Breast epithelium (tissue), 4 donors: ENCODE measurements at regions not wholly inside any gene's neighbourhood (a gene's known extent, or its start where the extent isn't known, plus 50 kb on each side); places are given as distances from the start of the nearest gene placed in this dataset.

ENCODE experiments used
- DNase-seq, 2 donors: peaks; one replicate each; pipeline ENCODE4 v3.0.0-alpha.2; 2019; ENCODE audit warnings: low spot score in 2 of 2
- H3K27ac ChIP-seq, 2 donors: fragments of 200-600 bp; sonication (generic) in 1 of 2; one replicate each; pipeline ENCODE4 v1.5.1; 2016 to 2019; ENCODE audit warnings: mild to moderate bottlenecking in 1 of 2
- H3K27me3 ChIP-seq, 2 donors: fragments of 200-600 bp; sonication (generic) in 1 of 2; one replicate each; pipeline versions ENCODE4 v1.5.1 to v1.6.0; 2017 to 2019; ENCODE audit warnings: control low read depth in 1 of 2, mild to moderate bottlenecking in 1 of 2
- H3K36me3 ChIP-seq: fragments of 200-600 bp; one replicate; pipeline ENCODE4 v1.5.1; 2019
- H3K4me1 ChIP-seq, 2 donors: fragments of 200-600 bp; sonication (generic); one replicate each; pipeline ENCODE4 v1.5.1; 2016 to 2019; ENCODE audit warnings: control low read depth in 1 of 2
- H3K4me3 ChIP-seq, 3 donors: fragments of 200-600 bp; sonication (generic); 1 replicate in 2 of 3; 2 replicates in 1 of 3; pipeline ENCODE4 v1.5.1; 2016 to 2019; ENCODE audit warnings: mild to moderate bottlenecking in 3 of 3, moderate library complexity in 2 of 3
- H3K9me3 ChIP-seq, 2 donors: fragments of 200-600 bp; sonication (generic) in 1 of 2; one replicate each; pipeline ENCODE4 v1.5.1; 2016 to 2019; ENCODE audit warnings: control low read depth in 1 of 2
- POLR2A ChIP-seq: fragments of 450-650 bp; IDR thresholded peaks from one replicate; pipeline ENCODE4 v1.6.1; 2016; ENCODE audit warnings: antibody characterized with exemption, mild to moderate bottlenecking, moderate library complexity
- POLR2AphosphoS5 ChIP-seq, 3 donors: sonication (generic); formaldehyde crosslinking; IDR thresholded peaks; one replicate each; pipeline ENCODE4 v1.6.1; 2017; ENCODE audit warnings: antibody characterized with exemption in 3 of 3
- intact Hi-C: fragments of 100-400 bp; cut with DNase I; formaldehyde crosslinking; loops from one replicate; pipeline ENCODE4 v1.15.1; 2023; ENCODE audit warnings: low total_unique reads
- TF ChIP-seq, protein P1 (sequence below), 3 donors: fragments of 450-650 bp; IDR thresholded peaks; one replicate each; pipeline ENCODE4 v1.5.1; 2016 to 2017; ENCODE audit warnings: antibody characterized with exemption in 3 of 3, mild to moderate bottlenecking in 3 of 3, moderate library complexity in 3 of 3

DNA sequence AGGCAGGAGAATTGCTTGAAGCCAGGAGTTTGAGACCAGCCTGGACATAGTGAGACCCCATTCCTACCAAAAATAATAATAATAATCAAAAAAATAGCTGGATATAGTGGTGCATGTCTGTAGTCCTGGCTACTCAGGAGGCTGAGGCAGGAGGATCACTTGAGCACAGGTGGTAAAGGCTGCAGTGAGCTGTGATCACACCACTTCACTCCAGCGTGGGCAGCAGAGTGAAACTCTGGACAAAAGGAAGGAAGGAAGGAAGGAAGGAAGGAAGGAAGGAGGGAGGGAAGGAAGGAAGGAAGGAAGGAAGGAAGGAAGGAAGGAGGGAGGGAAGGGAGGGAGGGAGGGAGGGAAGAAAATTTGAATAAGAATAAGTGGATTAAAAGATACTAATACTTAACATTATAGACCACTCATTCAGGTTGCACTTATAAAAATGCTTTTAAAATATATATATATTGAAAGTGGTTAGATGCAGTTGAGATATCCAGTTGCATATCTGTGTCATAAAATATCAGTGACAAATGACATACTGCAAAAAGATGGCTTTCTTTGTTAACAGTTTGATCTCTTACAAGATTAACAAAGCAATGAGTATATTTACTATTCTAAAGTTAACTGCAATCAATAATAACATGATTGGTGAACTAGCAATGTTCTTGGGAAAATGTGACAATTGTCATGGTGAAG lies 702.4 kb downstream of the CPS1 start:
- intact Hi-C loops: no loop called here
- Histone ChIP-seq H3K27me3 (no peaks in the 10 kb centered on the region), H3K36me3 (no peaks in the 10 kb centered on the region), H3K9me3 (no peaks in the 10 kb centered on the region), H3K27ac (no peak overlapping the region), H3K4me1 (no peaks in the 10 kb centered on the region), H3K4me3 (no peak overlapping the region)
- no peak for DNase-seq
- TF ChIP-seq, protein P1, sequence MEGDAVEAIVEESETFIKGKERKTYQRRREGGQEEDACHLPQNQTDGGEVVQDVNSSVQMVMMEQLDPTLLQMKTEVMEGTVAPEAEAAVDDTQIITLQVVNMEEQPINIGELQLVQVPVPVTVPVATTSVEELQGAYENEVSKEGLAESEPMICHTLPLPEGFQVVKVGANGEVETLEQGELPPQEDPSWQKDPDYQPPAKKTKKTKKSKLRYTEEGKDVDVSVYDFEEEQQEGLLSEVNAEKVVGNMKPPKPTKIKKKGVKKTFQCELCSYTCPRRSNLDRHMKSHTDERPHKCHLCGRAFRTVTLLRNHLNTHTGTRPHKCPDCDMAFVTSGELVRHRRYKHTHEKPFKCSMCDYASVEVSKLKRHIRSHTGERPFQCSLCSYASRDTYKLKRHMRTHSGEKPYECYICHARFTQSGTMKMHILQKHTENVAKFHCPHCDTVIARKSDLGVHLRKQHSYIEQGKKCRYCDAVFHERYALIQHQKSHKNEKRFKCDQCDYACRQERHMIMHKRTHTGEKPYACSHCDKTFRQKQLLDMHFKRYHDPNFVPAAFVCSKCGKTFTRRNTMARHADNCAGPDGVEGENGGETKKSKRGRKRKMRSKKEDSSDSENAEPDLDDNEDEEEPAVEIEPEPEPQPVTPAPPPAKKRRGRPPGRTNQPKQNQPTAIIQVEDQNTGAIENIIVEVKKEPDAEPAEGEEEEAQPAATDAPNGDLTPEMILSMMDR (IDR thresholded peaks at IDR 0.05): no peak
- TF ChIP-seq POLR2A (no peak), POLR2AphosphoS5 (IDR thresholded peaks at IDR 0.05) (no peak)

DNA sequence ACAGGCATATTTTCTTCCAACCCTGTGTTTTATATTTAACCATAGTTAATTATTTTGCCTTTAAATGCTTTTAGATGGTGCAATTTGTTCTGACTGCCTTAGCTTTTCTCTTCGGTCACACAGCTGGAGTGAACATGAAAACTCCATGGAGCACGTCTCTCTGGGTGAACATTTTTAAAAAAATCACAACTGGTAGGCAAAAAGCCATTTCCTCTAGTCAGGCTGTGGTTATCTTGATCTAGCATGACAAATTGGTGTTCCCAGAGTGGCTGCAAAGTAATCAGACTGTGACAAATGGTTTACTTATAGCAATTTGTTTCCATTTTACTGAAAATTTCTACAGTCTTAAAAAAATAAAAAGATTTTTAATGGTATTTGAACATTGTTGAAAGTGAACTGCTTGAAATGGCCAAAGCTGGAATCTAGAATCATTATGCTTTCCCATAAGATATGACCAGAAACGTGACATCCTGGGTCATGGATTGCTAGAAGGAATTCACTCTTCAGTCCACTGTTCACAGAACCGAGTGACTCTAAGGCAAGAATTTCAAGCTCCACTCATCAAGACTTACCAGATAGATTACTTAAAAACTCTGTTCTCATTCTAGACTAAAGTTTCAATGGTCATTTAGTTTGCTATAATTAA lies 703.6 kb downstream of the CPS1 start:
- Histone ChIP-seq H3K27me3 (no peaks in the 10 kb centered on the region), H3K4me3 (no peak overlapping the region), H3K27ac (no peak overlapping the region), H3K9me3 (no peaks in the 10 kb centered on the region), H3K36me3 (no peaks in the 10 kb centered on the region), H3K4me1 (no peaks in the 10 kb centered on the region)
- intact Hi-C loops: no loop called here
- TF ChIP-seq, protein P1 (IDR thresholded peaks at IDR 0.05): no peak
- TF ChIP-seq POLR2A: no peak
- no peak for TF ChIP-seq POLR2AphosphoS5 (IDR thresholded peaks at IDR 0.05)
- no peak for DNase-seq

DNA sequence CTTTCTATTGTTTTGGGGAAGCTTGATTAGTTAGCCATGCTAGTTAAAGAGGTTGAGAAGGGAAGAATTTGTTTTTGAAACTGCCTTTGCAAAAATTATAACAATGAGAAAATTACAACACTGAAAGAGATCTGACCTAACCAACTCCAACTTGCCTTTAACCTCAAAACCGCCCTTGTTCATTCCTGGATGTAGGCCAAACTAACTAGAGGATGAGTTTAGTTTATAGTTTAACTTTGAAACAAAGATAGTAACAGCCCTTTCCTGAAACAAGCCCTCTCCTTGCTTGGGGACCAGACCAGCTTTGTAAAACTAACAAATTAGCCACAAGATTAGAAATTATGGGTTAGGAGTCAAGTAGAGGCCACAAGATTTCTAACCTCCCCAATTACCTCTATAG lies 713.9 kb downstream of the CPS1 start:
- TF ChIP-seq POLR2A: no peak
- no peak for TF ChIP-seq POLR2AphosphoS5 (IDR thresholded peaks at IDR 0.05)
- TF ChIP-seq, protein P1 (IDR thresholded peaks at IDR 0.05): no peak
- no peaks in the 10 kb centered on the region for H3K9me3 ChIP-seq
- intact Hi-C loops: no loop called here

DNA sequence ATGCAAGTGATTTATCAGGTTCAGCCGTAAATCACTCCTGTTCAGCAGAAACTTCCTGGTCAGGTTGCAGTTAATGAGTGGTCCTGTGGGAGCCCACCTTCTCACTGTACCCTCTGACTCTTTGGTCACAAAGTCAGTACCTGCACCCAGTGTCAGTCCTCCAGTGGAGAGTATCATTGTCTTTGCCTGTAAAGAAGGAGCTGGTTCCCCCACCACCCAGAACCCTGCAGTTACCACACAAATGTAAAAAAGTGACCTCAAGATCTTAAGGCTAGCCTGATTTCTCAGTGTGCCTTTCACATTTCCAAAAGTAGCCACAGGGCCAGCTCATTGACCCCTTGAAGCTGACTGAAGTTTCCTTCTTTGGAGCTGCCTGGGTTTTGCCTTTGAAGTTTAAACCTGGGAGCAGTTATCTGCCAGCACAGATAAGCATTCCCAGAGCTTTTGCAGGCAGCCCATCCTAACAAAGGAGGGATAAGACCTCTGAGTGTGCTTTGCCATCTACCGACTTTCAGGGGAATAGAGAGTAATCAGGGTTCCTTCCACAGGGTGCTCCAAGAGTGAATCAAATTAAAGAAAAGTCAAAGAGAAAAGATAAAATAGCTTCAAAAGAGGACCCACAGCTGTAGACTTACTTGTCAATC lies 725.2 kb downstream of the CPS1 start:
- intact Hi-C loops: no loop called here
- TF ChIP-seq, protein P1 (IDR thresholded peaks at IDR 0.05): no peak
- TF ChIP-seq POLR2AphosphoS5 (IDR thresholded peaks at IDR 0.05): no peak
- TF ChIP-seq POLR2A: no peak
- no peaks in the 10 kb centered on the region for H3K36me3 ChIP-seq

More for the DNA sequence above, 713.9 kb downstream of the CPS1 start:
- no peak overlapping the region for H3K27ac ChIP-seq
- DNase-seq: no peak
- no peaks in the 10 kb centered on the region for H3K36me3 ChIP-seq
- no peak overlapping the region for H3K4me3 ChIP-seq
- no peaks in the 10 kb centered on the region for H3K4me1 ChIP-seq
- H3K27me3 ChIP-seq: no peaks in the 10 kb centered on the region

DNA sequence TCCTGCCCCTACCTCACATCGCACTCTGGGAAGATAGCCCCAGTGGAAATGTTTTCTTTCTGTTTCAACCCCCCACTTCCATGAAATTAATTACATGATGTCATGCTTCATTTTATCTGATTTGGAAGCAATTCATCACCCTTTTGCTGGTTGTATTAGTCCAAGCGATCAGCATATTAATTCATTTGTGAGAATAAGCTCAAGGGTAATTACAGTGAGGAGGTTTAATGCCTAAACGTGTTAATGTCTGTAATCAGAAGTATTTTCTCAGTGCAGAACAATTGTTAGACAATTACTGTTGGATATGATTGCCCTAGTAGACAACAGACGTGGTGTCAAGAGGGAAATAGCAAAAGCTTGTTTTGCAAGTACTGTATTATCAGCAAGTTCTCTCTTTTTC lies 746.3 kb downstream of the CPS1 start:
- Histone ChIP-seq H3K27me3 (no peaks in the 10 kb centered on the region), H3K36me3 (no peaks in the 10 kb centered on the region), H3K4me1 (no peaks in the 10 kb centered on the region), H3K9me3 (no peaks in the 10 kb centered on the region), H3K4me3 (no peak overlapping the region), H3K27ac (no peak overlapping the region)
- no peak for TF ChIP-seq POLR2AphosphoS5 (IDR thresholded peaks at IDR 0.05)
- no peak for TF ChIP-seq POLR2A
- TF ChIP-seq, protein P1 (IDR thresholded peaks at IDR 0.05): no peak
- no peak for DNase-seq
- intact Hi-C loops: no loop called here

More for the DNA sequence above, 725.2 kb downstream of the CPS1 start:
- Histone ChIP-seq H3K4me1 (no peaks in the 10 kb centered on the region), H3K27me3 (no peaks in the 10 kb centered on the region), H3K4me3 (no peak overlapping the region), H3K9me3 (no peaks in the 10 kb centered on the region), H3K27ac (no peak overlapping the region)
- no peak for DNase-seq
